Spleen (tissue), 7 donors: ENCODE measurements at regions not wholly inside any gene's neighbourhood (a gene's known extent, or its start where the extent isn't known, plus 50 kb on each side); places are given as distances from the start of the nearest gene placed in this dataset.

Source experiments
- POLR2A ChIP-seq, 3 donors: fragments of 450-650 bp; IDR thresholded peaks; one replicate each; pipeline ENCODE4 v1.5.1; 2017; ENCODE audit warnings: antibody characterized with exemption in 3 of 3, mild to moderate bottlenecking in 1 of 3
- POLR2AphosphoS5 ChIP-seq, 3 donors: sonication (generic); formaldehyde crosslinking; IDR thresholded peaks; one replicate each; pipeline ENCODE4 v1.5.1; 2017; ENCODE audit warnings: antibody characterized with exemption in 3 of 3
- TF ChIP-seq, protein P1 (sequence below), 11 experiments: fragments of 200-600 bp in 7 of 11; fragments of 450-650 bp in 4 of 11; sonication (generic) in 4 of 11; IDR thresholded peaks in 8 of 11; conservative IDR thresholded peaks in 3 of 11; 1 replicate in 7 of 11; 2 replicates in 4 of 11; pipeline versions ENCODE4 v1.4.0 to v1.8.0; 2016 to 2021; ENCODE audit warnings: antibody characterized with exemption in 11 of 11, inconsistent platforms in 4 of 11, mild to moderate bottlenecking in 1 of 11
- donor health status: DM: no; HTN: no; CAD: no; lungs with moderate emphysema.
- donor health status: DM: no; HTN: no; CAD: no.
- donor health status: DM: no; HTN: no; CAD: no.

DNA sequence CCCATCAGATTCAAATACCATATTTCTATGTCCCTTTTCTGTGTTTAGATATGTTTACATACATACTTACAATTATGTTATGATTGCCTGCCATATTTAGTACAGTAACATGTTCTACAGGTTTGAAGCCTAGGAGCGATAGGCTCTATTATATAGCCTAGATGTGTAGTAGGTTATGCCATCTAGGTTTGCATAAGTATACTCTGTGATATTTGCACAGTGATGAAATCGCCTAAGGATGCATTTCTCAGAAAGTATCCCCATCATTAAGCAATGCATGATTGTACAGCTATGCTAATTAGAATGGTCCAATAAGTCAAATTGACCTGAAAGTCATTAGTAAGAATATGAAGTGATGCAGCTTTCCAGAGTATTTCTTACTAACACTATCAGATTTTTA, 1171.7 kb upstream of the LRRTM3 start:
- TF ChIP-seq, protein P1, sequence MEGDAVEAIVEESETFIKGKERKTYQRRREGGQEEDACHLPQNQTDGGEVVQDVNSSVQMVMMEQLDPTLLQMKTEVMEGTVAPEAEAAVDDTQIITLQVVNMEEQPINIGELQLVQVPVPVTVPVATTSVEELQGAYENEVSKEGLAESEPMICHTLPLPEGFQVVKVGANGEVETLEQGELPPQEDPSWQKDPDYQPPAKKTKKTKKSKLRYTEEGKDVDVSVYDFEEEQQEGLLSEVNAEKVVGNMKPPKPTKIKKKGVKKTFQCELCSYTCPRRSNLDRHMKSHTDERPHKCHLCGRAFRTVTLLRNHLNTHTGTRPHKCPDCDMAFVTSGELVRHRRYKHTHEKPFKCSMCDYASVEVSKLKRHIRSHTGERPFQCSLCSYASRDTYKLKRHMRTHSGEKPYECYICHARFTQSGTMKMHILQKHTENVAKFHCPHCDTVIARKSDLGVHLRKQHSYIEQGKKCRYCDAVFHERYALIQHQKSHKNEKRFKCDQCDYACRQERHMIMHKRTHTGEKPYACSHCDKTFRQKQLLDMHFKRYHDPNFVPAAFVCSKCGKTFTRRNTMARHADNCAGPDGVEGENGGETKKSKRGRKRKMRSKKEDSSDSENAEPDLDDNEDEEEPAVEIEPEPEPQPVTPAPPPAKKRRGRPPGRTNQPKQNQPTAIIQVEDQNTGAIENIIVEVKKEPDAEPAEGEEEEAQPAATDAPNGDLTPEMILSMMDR (IDR thresholded peaks at IDR 0.05 in 8 of 11, conservative IDR thresholded peaks at IDR 0.05 in 3 of 11) = no peak
- TF ChIP-seq POLR2A (IDR thresholded peaks at IDR 0.05) = no peak
- no peak for TF ChIP-seq POLR2AphosphoS5 (IDR thresholded peaks at IDR 0.05)
